ENCODE measurements at regions not wholly inside any gene's neighbourhood (a gene's known extent, or its start where the extent isn't known, plus 50 kb on each side); places are given as distances from the start of the nearest gene placed in this dataset.
A peak's percentile ranks its signal among the peaks of the same experiment; 100 is the strongest.

DNA sequence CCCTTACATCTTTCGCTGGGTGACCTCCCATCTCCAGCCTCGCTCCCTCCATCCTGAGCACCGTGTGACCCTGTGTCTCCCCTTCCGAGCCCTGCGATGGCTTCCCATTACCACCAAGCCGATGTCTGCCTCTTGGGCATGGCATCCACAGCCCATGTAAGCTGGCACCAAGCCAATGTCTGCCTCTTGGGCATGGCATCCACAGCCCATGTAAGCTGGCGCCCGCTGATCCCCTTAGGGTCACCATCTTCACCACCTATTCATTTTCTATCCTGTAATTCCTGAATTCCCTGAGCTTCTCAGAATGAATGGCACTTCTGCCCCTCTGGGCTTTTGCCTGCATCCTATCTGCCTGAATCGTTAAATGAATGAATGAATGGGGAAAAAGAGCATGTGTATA is 478.2 kb upstream of the CCL2 start:
- DNase-seq (ENCODE audit: low read depth): no peak

DNA sequence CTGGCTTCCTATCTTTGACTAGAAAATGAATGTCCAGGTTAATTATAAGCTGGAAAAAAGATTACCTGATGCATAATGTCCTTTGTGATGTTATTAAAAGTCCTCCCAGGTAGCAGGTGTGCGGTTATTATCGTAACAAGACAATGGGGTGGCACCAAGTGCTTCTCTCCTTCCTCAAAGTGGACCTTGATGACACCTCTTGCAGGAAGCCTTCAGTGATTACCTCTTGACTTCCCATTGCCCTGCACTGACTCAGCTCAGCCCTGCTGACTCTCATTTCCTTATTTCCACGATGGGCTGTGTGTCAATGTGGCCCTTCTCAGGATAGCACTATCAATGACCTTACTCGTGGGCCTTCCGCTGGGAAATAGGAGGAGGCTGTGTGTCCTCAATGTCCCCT is 477.4 kb upstream of the CCL2 start:
- no peak for DNase-seq (ENCODE audit: low read depth)

DNA sequence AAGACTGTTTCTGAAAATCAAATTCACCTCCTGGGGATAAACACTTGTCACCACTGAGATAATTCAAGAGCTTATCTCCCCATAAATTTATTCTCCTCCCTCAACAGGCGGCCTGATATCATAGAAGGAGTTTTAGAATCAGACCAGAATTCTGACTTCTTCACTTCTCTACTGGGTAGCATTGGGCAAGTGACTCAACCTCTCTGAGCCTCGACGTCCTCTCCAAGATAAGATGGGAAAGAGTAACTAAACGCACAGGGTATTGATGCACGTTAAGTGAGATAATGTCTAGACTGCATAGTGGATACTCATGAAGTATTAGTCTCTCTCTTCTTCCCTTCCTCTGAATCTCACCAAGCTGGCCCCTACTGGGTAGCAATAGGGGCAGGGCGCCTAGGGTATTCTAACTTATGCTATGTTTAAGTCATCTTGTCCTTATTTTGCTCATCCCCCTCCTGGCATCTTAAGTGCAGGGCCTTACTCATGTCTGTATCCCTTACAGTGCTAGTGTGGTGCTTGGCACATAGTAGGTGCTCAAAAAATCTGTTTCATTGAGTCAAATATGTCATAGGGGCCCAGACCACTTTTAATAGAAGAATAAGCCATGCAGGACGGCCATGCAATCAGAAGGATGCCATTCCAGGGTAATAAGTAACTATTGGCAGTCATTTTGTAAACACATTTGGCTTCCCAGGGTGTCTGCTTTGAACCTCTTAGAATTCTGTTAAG is 476.4 kb upstream of the CCL2 start:
- DNase-seq (ENCODE audit: low read depth): no peak

DNA sequence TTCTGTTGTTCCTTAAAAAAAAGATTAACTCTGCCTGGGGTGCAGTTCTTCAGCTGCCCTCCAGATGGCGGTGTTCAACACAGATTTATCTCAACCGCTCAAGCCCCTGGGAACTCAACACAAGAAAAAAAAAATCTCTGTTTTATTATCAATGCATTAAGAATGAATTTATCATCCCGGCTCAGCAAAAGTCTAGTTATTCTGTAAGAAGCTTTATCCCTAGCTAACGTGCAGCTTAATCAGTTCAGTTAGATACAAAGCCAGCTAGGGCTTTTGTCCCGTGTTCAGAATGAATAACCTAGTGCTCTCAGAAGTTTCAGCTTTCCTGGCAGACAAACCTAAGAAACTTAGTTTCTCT is 475.9 kb upstream of the CCL2 start:
- DNase-seq (ENCODE audit: low read depth): peak; percentile 26

DNA sequence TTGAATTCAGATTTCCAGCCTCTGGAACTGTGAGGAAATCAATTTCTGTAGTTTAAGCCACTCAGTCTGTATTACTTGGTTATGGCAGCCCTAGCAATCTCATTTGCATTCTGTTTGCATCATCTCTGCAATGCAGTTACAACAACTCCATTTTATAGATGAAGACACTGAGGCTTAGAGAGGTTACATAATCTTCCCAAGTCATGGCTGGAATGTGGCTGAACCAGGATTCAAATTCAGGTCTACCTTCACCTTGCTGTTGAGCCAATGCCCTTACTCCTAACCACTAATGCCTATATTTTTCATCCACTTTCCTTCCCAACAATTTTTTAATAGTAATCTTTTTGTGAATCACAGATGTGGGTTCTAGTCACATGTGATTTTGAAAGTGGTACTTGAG is 469.8 kb upstream of the CCL2 start:
- no peak for DNase-seq (ENCODE audit: low read depth)

DNA sequence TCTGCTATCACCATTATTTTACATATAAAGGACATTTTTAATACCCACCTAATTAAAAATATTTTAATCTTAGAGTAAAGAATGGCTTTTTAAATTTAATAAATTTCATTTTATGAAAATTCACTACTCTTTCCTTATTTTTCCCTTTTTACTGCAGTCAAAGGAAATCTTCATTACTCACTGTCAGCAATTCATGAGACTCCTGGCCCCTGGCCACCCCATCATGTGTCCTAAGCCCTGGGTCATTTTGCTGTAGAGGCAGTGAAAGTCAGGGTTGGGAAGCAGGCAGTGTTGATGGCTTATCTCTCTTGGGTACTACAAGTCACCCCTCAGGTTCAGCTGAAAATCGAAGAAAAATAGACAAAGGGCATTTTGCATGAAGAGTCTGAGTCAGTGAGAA is 468.6 kb upstream of the CCL2 start:
- no peak for DNase-seq (ENCODE audit: low read depth)

DNA sequence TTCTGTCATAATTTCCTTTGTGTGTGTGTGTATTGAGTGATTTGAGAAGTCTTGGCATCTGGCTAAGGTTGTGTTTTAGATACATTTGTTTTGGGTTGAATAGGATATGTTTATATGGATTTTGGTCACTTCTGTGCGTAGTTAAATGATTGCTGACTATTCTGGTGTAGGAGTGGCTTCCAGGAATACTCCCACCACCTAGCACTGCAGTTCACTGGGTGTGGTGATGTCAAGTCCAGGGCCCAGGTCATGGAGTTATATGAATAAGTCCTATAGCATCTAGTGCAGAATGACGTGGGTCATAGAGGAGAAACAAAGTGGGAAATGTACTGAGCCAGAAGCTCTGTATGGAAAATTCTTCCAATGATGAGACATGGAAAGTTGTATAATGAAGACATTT is 465.4 kb upstream of the CCL2 start:
- no peak for DNase-seq (ENCODE audit: low read depth)

DNA sequence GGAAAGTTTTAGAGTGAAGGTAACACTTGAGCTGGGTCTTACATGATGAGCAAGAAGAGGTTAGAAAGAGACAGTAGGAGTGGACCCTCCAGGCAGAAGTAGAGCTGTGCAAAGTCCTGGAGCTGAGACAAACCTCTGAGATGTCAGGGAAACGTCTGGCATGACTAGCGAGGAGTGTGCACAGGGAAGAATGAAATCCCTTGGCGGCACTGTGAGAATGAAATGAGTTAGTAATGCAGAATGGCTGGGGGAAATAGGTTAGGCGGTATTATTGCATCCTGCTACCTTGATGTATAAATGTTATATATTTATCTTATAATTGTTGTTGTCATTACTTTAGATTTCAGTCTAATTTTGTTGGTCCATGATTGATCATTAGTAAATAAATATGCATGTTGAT is 457.9 kb upstream of the CCL2 start:
- no peak for DNase-seq (ENCODE audit: low read depth)

DNA sequence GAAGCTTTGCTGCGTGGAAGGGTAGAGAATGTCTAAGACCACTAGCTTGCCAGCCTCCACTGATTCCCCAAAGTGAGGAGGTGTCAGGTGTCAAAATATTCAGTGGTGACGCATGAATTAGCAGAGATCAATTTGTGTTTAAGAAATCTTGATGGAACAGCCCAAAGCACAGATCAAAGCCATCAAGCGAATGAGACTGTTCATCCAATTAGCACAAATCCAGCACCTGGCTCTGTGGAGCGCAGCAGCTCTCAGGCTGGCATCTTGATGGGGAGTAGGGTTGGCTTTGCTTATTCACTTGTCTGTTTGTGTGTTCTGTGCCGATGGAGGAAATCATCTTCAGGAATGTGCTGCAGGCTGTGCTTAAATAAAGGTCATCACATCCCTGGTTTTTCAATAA is 456.8 kb upstream of the CCL2 start:
- DNase-seq (ENCODE audit: low read depth): no peak

DNA sequence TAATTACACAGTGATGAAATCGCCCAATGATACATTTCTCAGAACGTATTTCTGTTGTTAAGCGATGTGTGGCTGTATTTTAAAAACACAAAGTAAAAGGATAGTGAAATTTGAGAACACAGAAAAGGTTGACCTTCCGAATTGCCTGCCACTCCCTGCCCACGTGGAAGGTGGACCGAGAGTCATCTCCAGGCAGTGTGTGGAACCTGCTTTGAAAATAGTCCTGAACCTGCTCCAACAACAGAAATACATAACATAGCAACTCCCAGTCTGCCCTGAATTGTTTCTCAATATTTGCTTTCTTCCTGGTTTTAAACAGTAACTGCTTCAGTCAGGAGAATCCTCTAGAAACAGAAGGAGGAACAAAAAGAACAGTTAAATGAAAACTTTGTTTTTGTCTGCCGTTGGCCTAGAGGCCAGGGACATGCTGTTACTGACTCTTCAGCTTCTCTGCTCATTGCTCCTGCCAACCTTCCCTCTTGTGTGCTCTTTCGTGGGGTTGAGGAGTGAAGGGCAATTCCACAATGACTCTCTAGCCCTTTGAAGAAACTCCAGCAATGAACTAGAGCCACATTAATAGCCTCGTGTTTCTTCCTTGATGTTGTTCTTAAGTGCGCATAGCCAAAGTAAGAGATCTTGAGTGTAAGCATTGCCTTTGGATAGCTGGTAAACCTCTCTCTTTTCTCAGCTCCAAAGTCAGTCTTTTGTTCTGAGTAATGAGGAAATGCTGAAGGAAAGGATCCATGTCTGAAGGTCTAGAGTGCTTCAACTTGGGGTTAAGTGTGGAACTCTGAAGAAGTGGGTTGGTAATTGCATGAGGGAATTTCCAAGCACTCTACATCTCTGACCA is 452.5 kb upstream of the CCL2 start:
- DNase-seq (ENCODE audit: low read depth): no peak

DNA sequence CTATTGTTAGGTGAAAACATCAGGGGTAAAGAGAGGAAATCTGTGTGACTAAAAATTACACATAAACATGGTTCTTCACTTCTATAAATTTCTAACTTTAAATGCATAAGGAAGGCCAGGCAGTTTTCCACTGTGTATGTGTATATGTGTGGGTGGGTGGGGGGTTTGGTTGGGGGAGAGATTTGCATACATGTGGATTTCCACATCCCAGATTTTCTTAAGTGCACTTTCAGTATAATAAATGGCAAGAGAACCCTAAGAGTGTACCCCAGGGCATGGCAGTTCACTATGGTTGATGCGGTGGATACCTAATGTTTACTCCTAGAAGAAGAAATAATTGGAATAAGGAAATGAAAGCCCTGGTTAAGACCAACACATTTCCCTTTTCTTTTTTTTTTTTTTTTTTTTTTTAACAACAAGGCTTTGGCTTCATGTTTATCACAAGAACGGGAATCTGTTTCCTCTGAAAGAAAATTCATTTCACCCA is 451.8 kb upstream of the CCL2 start:
- DNase-seq (ENCODE audit: low read depth): no peak

DNA sequence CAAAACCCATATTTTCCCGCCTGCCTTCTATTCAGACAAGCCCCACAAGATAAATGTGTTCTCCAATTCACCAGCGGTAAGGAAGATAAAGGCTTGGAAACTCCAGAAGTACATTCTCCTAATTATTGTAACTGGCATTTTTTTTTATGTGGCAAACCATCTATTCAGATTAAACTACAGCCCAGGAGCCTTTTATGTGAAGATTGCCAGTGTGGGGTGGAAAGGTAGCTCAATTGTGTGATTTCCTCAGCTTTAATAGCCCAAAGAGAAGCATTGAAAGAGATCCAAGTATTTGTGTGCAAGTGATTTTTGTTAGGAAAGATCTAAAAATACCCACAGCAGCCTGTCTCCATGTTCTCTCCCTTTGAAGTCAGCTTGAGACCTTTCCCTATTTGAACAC is 451.4 kb upstream of the CCL2 start:
- no peak for DNase-seq (ENCODE audit: low read depth)

DNA sequence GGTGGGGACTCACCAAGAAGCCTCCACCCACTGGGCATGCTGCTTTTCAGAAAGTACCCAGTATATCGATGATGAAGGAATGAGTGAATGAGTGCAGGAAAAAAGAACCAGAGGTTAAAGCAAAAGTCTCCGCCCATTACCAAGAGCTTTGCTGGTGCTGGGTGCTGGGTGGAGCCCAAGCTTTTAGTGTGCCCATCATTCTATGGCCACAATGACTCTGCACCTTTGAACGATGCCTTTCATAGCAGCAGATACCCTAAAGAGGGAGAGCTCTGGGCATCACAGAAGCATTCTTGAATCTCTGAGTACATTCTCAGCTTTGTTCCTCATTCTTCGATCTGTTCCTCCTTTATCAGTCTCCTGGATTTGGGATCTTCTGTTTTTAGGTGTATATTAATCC is 450.7 kb upstream of the CCL2 start:
- no peak for DNase-seq (ENCODE audit: low read depth)

DNA sequence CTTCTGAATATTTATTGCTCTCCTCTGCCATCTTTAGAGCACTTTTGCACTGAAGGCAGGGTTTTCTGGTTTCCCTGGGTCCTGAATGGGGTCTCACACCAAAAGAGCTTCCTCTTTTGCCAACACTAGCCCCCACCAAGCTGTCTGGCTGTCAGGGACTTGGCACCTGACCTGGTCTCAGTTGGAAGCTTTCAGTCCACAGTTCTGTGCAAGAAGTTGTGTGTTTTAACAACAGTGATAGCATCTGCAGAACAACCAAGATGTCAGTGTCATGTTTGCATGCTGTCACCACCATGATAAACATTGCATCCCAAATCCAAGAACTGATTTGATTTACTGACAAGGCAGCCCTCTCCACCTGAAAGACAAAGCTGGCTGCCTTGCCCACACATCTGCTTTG is 448.5 kb upstream of the CCL2 start:
- DNase-seq (ENCODE audit: low read depth): no peak

DNA sequence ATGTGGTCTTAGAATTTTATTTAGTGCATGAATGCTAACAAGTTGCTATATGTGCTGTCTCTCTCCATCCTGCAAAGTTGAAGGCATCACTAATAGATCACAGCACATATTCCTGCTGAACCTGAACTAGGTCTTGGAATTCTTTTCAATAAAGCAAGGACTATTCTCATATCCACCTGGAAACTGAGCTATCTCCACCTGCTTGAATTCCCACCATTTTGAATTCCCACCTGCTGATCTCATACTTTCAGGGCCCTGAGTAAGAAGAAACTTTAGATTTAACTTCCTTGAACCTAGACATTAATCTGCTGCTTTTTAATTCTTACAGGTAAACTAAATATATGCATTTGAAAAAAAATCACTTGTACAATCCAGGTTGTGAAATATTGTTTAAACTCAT is 445.3 kb upstream of the CCL2 start:
- DNase-seq (ENCODE audit: low read depth): no peak

DNA sequence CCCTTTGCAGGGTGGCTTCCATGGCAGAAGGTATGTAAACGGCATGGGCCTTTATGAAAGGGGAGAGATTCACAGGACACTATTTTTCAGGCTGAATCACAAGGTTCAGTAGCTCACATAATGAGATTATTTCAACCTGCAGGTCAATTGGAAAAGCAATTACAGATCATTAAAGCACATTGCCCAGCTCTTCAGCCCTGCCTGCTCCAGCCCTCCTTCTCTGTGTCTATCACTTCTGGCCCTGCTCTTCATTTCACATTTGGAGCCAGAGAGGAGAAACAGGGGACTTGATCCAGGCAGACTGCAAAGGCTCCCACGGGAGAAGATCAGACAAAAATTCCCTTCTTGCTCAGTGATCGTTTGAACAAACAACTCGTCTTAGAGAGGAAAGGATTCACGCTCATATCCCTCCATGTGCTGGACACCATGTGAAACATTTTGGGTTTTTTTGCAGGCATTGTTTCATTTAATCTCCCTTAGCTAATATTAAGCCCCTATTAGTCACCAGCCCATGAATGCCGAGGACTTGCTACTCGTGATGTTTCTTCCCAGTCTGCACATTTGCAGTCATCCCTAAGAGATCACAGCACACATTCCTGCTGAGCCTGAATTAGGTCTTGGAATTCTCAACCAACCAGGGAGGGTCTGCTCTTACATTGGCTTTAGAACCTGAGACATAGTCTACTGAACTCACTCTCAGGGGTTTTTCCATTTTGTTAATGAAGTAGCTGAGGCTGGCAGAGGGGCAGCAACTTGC is 443.9 kb upstream of the CCL2 start:
- DNase-seq (ENCODE audit: low read depth): no peak

DNA sequence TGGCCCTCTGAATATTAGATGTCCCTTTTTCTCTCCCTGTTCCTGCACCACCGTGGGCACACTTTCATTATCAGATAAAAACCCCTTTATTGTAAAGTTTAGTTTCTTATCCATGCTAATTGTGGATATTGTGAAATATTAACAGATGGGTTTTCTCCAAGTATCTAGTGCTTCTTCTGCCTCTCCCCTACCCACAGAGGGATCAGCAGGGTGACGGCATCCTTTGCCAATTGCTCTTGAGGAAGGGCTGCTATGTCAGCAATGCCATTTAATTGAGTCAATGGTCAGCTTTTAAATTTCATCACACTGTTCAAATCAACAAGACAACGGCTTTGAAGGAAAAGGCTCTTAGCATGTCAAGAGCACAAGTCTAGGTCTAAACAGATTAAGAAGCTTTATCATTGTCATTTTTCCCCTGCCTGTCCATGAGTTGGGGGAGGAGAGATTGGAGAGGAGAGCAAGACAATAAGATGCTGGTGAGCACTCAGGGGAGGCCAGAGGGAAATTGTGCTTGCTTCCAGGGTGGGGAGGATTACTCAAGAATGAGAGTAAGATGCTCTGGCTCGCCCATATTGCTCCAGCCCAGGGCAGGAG is 443.0 kb upstream of the CCL2 start:
- no peak for DNase-seq (ENCODE audit: low read depth)

DNA sequence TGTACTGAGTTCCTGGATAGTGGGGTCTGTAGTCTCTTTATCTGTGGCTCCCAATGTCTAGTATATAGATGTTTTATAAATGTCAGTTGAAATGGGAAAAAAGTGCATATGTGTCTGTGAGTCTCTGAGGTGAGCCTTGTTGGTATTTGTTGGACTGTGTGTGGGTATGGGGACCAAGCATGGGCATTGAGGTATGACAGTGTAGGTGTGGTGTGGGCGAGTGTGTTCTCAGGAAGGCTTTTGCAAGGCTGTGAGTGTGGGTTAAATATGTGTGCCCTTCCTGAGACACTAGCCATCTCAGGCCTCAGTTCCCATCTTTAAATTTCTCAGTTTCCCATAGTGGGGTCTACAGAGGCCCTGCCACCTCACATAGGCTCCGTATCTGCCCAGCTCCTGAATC is 440.2 kb upstream of the CCL2 start:
- no peak for DNase-seq (ENCODE audit: low read depth)

DNA sequence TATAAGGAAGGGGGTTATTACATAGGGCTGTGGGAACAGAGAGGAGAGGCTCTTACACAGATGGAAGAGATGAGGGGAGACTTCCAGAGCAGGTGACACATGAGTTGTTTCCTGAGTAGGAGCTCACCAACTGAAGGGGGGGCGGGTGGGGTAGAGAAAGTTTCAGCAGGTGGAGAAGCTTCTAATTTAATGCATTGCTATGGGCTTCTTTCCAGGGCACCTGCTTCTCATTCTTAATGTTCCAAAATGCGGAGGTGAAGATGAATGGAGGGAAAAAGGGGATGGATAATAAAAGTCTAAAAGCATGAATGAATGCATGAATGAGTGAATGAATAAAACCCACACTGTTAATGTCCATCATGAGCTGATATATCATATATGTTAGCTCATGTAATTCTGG is 439.0 kb upstream of the CCL2 start:
- no peak for DNase-seq (ENCODE audit: low read depth)

DNA sequence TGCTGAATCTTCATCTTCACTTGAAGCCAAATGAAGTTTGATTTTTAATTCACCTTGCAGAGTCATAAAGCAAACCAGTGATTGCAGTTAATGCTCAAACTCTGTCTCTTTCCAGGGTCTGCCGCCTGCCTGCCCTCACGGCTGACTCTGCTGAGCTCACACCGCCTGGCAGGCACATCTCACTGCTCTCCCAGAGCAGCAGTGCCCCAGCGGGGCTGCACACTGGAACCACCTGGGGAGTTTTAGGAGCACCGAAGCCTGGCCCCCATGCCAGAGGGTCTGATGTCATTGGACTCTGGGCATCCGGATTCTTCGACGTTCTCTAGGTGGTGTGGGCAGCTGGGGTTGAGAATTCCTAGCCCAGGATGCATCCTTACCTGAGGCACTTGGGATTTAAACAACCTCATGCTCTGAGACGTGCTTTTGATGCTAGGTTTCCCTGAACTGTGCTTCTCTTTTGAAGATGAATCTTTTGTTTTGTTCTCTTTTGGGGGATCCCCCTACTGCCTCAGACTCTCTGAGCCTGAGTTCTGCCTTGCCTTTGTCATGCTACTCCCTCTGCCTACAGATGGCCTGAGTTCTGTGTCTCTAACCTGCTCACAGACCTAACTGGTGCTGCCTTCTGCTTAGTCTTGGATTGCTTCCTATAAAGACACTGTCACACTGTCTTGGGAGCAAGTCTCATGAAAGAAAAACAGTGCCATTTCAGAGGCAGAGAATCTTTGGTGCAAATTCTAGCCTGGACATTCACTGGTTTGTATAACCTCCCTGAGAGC is 438.1 kb upstream of the CCL2 start:
- DNase-seq (ENCODE audit: low read depth): no peak

DNA sequence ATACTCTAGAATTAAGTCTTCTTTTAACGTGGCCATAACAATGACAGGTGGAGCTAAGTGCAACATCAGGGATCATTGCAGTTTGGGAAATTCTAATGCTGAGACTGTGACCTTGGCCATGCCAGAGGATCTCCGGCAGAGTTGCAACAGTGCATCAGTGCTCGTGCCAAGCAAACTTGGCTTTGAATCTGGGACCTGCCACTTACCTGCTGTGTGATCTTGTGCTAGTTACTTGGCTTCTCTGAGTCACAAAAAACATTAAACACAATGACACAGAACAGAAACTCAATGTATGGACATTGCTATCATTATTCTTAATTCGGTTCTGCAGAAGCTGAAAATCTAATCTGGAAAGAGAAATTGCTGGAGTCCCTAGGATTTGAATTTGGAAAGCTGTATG is 435.5 kb upstream of the CCL2 start:
- no peak for DNase-seq (ENCODE audit: low read depth)
